KMS-11 (cell line): ENCODE measurements at regions not wholly inside any gene's neighbourhood (a gene's known extent, or its start where the extent isn't known, plus 50 kb on each side); places are given as distances from the start of the nearest gene placed in this dataset.

ENCODE experiments used
- H2AFZ ChIP-seq: fragments of 200-600 bp; sonication (generic); 2 replicates; pipeline ENCODE4 v1.6.1; 2016; ENCODE audit warnings: antibody characterized with exemption, mixed run types, low read depth
- H3K27ac ChIP-seq: fragments of 200-600 bp; sonication (generic); 2 replicates; pipeline ENCODE4 v1.6.1; 2016; ENCODE audit warnings: mild to moderate bottlenecking, mixed run types
- H3K27me3 ChIP-seq: fragments of 200-600 bp; sonication (generic); 2 replicates; pipeline ENCODE4 v1.6.1; 2017; ENCODE audit warnings: mild to moderate bottlenecking, low read depth, mixed run types, moderate library complexity; ENCODE audit not compliant: insufficient read depth
- H3K36me3 ChIP-seq: fragments of 200-600 bp; sonication (generic); 2 replicates; pipeline ENCODE4 v1.6.1; 2017; ENCODE audit warnings: mild to moderate bottlenecking, mixed run types; ENCODE audit not compliant: insufficient read depth
- H3K4me1 ChIP-seq: fragments of 200-600 bp; sonication (generic); 2 replicates; pipeline ENCODE4 v1.6.1; 2016; ENCODE audit warnings: mild to moderate bottlenecking, low read depth, mixed run types; ENCODE audit not compliant: poor library complexity, severe bottlenecking
- H3K4me2 ChIP-seq: fragments of 200-600 bp; sonication (generic); 2 replicates; pipeline ENCODE4 v1.7.0; 2016; ENCODE audit warnings: mild to moderate bottlenecking, mixed run types
- H3K4me3 ChIP-seq: fragments of 200-600 bp; sonication (generic); IDR thresholded peaks from 2 replicates; pipeline ENCODE4 v1.6.1; 2017; ENCODE audit warnings: low read depth, low read length, mixed read lengths; ENCODE audit not compliant: insufficient read depth
- H3K79me2 ChIP-seq: fragments of 200-600 bp; sonication (generic); 2 replicates; pipeline ENCODE4 v1.6.1; 2016; ENCODE audit warnings: low read depth, mixed run types; ENCODE audit not compliant: insufficient read depth
- H3K9ac ChIP-seq: fragments of 200-600 bp; sonication (generic); 2 replicates; pipeline ENCODE4 v1.6.1; 2016; ENCODE audit warnings: mild to moderate bottlenecking, mixed run types
- H4K20me1 ChIP-seq: fragments of 200-600 bp; sonication (generic); 2 replicates; pipeline ENCODE4 v1.6.1; 2016; ENCODE audit warnings: mild to moderate bottlenecking, mixed run types; ENCODE audit not compliant: insufficient read depth
- CTCF ChIP-seq: fragments of 200-600 bp; sonication (generic); conservative IDR thresholded peaks from 2 replicates; pipeline ENCODE4 v1.6.1; 2017; ENCODE audit warnings: low read depth, mild to moderate bottlenecking, antibody characterized with exemption, low read length, moderate library complexity, mixed read lengths

GRCh38 chr16:79898703-79899102, 298.2 kb upstream of the MAF start:
- Histone ChIP-seq H2AFZ (no peak overlapping the region), H3K4me3 (no peak overlapping the region), H3K27me3 (no peaks in the 10 kb centered on the region), H3K36me3 (no peaks in the 10 kb centered on the region), H4K20me1 (no peaks in the 10 kb centered on the region), H3K27ac (no peak overlapping the region), H3K79me2 (no peaks in the 10 kb centered on the region), H3K4me1 (no peaks in the 10 kb centered on the region), H3K9ac (no peak overlapping the region), H3K4me2 (no peak overlapping the region)
- TF ChIP-seq CTCF: no peak

DNA sequence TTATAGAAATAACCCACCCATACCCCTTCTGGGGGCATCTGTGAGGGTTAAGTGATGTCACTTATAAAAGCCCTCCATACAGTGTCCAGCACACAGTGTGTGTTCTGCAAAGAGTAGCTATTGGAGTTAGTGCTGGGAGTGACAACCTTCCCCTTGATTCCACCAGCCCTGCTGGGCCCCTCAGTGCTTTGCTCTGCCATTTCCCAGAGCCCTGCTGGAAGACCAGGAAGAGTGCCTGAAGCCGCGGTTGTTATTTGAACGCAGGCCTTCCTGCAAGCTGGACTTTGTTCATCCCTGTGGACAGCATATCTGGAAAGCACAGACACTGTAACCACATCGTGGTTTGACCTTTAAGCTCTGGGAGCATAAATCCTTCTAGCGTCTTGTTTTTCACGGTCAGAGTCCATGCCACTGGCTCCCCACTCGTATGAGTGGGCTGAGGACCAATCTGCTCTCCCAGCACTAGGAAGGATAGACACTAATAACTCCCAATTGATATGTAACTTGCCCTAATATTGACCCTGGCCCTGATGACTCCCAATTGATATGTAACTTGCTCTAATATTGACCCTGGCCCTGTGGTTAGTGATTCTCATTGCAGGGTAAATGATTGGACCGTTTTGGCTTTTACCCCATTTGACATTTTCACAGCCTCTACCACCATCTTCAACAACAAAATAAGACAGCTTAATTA, 297.1 kb upstream of the MAF start:
- H3K27me3 ChIP-seq: no peaks in the 10 kb centered on the region
- H3K9ac ChIP-seq: no peak overlapping the region
- no peak overlapping the region for H2AFZ ChIP-seq
- H3K36me3 ChIP-seq: no peaks in the 10 kb centered on the region
- H3K4me2 ChIP-seq: no peak overlapping the region
- H3K4me3 ChIP-seq: no peak overlapping the region
- H4K20me1 ChIP-seq: no peaks in the 10 kb centered on the region
- no peaks in the 10 kb centered on the region for H3K79me2 ChIP-seq
- no peaks in the 10 kb centered on the region for H3K4me1 ChIP-seq
- no peak overlapping the region for H3K27ac ChIP-seq
- no peak for TF ChIP-seq CTCF

DNA sequence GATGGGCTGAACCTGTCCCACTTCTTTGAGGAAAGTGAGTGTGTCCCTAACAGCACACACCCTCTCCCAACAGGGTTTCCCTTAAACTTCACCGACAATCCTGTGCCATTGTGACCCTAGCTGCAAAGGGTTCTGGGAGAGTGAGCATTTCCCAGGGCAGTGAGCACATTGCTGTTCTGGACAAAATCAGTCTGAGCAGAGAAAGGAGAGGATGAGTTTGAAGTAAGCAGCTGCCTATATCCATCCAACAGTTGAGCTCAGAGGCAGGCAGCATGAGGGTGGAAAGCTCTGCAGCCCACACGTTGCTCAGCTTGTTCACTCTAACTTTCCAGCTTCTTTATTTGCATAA, 296.5 kb upstream of the MAF start:
- no peak overlapping the region for H2AFZ ChIP-seq
- H3K4me3 ChIP-seq: no peak overlapping the region
- H4K20me1 ChIP-seq: no peaks in the 10 kb centered on the region
- H3K36me3 ChIP-seq: no peaks in the 10 kb centered on the region
- H3K4me2 ChIP-seq: no peak overlapping the region
- TF ChIP-seq CTCF: no peak
- no peak overlapping the region for H3K9ac ChIP-seq
- no peaks in the 10 kb centered on the region for H3K27me3 ChIP-seq
- H3K27ac ChIP-seq: no peak overlapping the region
- H3K79me2 ChIP-seq: no peaks in the 10 kb centered on the region
- no peaks in the 10 kb centered on the region for H3K4me1 ChIP-seq

DNA sequence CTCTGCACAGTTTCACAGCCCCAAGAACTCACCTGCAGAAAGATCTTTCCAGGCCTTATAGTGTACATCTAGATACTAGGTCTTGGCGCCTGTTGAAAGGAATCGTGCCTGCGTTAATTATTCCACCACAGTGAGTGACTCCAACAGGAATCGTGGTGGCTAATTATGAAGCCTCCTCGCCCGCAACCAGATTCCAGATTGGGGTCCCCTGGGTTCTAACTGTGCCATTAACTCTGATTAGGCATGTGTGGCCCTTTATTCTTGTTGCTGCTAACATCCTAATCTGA, 295.3 kb upstream of the MAF start:
- no peaks in the 10 kb centered on the region for H3K4me1 ChIP-seq
- no peak overlapping the region for H2AFZ ChIP-seq
- H3K9ac ChIP-seq: no peak overlapping the region
- no peak overlapping the region for H3K27ac ChIP-seq
- H3K4me3 ChIP-seq: no peak overlapping the region
- no peaks in the 10 kb centered on the region for H4K20me1 ChIP-seq
- no peaks in the 10 kb centered on the region for H3K36me3 ChIP-seq
- H3K4me2 ChIP-seq: no peak overlapping the region
- H3K79me2 ChIP-seq: no peaks in the 10 kb centered on the region
- H3K27me3 ChIP-seq: no peaks in the 10 kb centered on the region
- TF ChIP-seq CTCF: no peak
